ENCODE measurements at regions not wholly inside any gene's neighbourhood (a gene's known extent, or its start where the extent isn't known, plus 50 kb on each side); places are given as distances from the start of the nearest gene placed in this dataset.
"Not testable (repeated sequence)": the region's sequence is repeated elsewhere in the genome, so short reads cannot be mapped to it uniquely, and the experiment has no call there.

DNA sequence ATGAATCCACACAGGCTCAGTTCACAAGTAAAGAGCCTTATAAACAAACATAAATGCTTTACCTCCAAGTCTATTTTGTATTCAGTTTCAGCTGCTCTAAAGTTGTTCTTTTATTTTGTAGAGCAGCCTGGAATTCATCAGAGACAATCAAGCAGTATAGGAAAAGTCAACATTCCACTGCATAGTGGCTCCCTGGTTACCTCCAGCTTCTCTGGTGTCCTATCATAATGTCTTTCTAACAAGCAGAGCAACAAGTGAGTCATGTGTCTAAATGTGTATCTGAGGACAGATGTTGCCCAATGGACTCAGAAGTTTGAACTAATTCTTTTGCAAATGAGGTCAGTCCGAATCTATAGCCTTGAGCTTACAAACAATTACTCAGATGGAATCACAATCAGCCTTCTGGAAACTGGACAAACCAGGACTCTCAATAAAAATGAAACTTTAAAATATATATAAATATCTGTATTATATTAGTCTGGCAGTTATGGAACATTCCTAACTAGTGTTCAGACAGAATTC is 292.0 kb upstream of the TOM1L1 start:
- TF ChIP-seq, protein P1, sequence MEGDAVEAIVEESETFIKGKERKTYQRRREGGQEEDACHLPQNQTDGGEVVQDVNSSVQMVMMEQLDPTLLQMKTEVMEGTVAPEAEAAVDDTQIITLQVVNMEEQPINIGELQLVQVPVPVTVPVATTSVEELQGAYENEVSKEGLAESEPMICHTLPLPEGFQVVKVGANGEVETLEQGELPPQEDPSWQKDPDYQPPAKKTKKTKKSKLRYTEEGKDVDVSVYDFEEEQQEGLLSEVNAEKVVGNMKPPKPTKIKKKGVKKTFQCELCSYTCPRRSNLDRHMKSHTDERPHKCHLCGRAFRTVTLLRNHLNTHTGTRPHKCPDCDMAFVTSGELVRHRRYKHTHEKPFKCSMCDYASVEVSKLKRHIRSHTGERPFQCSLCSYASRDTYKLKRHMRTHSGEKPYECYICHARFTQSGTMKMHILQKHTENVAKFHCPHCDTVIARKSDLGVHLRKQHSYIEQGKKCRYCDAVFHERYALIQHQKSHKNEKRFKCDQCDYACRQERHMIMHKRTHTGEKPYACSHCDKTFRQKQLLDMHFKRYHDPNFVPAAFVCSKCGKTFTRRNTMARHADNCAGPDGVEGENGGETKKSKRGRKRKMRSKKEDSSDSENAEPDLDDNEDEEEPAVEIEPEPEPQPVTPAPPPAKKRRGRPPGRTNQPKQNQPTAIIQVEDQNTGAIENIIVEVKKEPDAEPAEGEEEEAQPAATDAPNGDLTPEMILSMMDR (conservative IDR thresholded peaks at IDR 0.05; ENCODE audit: low read depth), result no peak
- ChIA-PET CTCF (no interaction called here), POLR2A (ENCODE audit: low non-redundant PET) (no interaction called here)
- no peak for DNase-seq (ENCODE audit: low spot score)
- no peak overlapping the region for H3K27ac ChIP-seq

- ChIA-PET CTCF (interaction anchor here (0.7 kb wide), 1 partner anchor 1140 kb away, joined by 3 read pairs; no protein-coding TSS in a partner anchor), POLR2A (ENCODE audit: low non-redundant PET) (no interaction called here)
- H3K27ac ChIP-seq, result no peak overlapping the region
- DNase-seq (ENCODE audit: low spot score), result no peak
- TF ChIP-seq, protein P1 (conservative IDR thresholded peaks at IDR 0.05; ENCODE audit: low read depth), result no peak
Observed at GRCh38 chr17:54620399-54620978, 280.2 kb upstream of the TOM1L1 start.

DNA sequence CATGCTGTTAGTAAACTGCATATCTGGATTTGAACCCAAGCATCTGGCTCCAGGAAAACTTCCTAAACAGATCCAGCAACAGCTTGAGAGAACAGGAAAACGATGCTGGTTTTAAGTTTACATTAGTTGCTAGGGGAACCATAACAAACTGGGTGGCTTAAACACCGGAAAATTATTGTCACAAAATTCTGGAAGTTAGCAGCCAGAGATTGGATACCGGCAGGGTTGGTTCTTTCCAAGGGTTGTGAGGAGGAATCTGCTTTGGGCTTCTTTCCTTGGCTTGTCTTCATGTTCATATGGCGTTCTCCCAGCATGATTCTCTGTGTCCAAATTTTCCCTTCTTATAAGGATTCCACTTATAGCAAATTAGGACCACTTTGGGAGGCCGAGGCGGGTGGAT is 276.9 kb upstream of the TOM1L1 start:
- ChIA-PET CTCF (no interaction called here), POLR2A (ENCODE audit: low non-redundant PET) (no interaction called here)
- no peak for DNase-seq (ENCODE audit: low spot score)
- no peak overlapping the region for H3K27ac ChIP-seq
- TF ChIP-seq, protein P1 (conservative IDR thresholded peaks at IDR 0.05; ENCODE audit: low read depth), result no peak

GRCh38 chr17:54626146-54626703 is 274.4 kb upstream of the TOM1L1 start:
- no peak for DNase-seq (ENCODE audit: low spot score)
- H3K27ac ChIP-seq, result no peak overlapping the region
- TF ChIP-seq, protein P1 (conservative IDR thresholded peaks at IDR 0.05; ENCODE audit: low read depth), result no peak
- POLR2A ChIA-PET (ENCODE audit: low non-redundant PET), result no interaction called here
- CTCF ChIA-PET, result no interaction called here

- CTCF ChIA-PET; DNase-seq (ENCODE audit: low spot score); POLR2A ChIA-PET (ENCODE audit: low non-redundant PET); H3K27ac ChIP-seq: not testable (repeated sequence)
Observed at GRCh38 chr17:54639426-54639825, 261.2 kb upstream of the TOM1L1 start.

DNA sequence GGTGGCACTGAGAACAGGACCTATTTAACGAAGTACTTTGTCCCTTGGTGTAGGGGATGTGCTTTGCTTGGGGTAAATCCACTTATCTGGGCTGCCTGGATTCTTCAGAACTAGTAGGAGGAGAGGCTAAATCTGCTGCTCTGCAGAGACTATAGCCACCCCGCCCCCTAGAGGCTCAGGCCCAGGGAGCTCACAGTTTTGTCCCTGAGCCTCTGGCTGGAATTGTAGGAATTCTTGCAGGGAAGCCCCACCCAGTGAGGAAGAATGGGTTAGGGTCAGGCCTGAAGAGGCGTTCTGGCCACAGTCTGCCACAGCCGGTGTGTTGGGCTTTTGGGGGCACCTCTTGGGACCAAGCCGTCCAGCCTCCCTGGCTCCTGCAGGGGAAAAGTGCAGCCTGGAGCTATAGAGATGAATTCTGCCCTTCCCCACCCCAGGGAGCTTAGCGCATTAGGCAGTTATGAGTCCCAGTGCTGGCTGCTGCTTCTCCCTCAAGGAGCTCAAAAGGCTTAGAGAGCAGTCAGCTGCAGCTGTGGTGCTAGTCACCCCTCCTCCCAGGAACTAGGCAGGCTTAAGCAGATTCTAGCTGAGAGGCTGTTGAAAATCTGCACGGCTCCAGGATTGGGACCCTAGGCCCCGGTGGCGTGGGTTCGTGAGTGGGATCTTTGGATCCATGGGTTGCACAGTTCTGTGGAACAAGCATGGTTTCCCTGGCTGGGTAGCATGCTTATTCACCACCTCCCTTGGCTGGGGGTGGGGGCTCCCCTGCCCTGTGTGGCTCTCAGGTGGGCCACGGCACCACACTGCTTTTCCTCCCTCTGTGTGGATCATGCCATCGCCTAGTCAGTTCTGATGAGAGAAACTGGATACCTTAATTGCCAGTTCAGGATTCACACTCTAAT is 237.4 kb upstream of the TOM1L1 start:
- H3K27ac ChIP-seq, result no peak overlapping the region
- no peak for DNase-seq (ENCODE audit: low spot score)
- ChIA-PET POLR2A (ENCODE audit: low non-redundant PET) (no interaction called here), CTCF (no interaction called here)
- TF ChIP-seq, protein P1 (conservative IDR thresholded peaks at IDR 0.05; ENCODE audit: low read depth), result no peak

DNA sequence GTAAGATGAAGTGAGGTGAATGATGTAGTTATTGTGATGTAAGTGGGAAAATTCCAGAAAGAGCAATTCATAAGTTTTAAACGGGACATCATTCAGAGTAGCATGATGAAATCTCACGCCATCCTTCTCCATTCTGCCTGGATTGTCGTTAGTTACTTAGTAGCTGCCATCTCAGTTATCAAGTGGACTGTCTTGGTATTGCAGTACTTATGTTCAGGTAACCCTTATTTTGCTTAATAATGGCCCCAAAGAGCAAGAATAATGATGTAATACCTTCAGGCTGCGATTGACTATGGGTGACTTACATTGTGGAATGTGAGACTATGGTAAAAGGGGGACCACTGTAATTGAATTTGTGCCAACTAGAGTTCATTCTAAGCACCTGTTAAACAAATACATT is 234.1 kb upstream of the TOM1L1 start:
- POLR2A ChIA-PET (ENCODE audit: low non-redundant PET), result no interaction called here

More for the DNA sequence above, 234.1 kb upstream of the TOM1L1 start:
- no peak for DNase-seq (ENCODE audit: low spot score)
- H3K27ac ChIP-seq, result no peak overlapping the region
- CTCF ChIA-PET, result no interaction called here
- TF ChIP-seq, protein P1 (conservative IDR thresholded peaks at IDR 0.05; ENCODE audit: low read depth), result no peak
